Right kidney (tissue), 1 donor: ENCODE measurements at regions not wholly inside any gene's neighbourhood (a gene's known extent, or its start where the extent isn't known, plus 50 kb on each side); places are given as distances from the start of the nearest gene placed in this dataset.
"Not testable (repeated sequence)": the region's sequence is repeated elsewhere in the genome, so short reads cannot be mapped to it uniquely, and the experiment has no call there.

Source experiments
- DNase-seq: peaks from one replicate; pipeline ENCODE4 v3.0.0-alpha.2; 2016

- DNase-seq, result no peak
These were observed 91.9 kb upstream of the SLC24A3 start for GRCh38 chr20:19120569-19120968.

GRCh38 chr20:19121463-19121862 is 91.0 kb upstream of the SLC24A3 start:
- DNase-seq, result no peak

GRCh38 chr20:19121916-19122315 is 90.5 kb upstream of the SLC24A3 start:
- DNase-seq, result no peak

GRCh38 chr20:19122395-19122794 is 90.0 kb upstream of the SLC24A3 start:
- no peak for DNase-seq

- DNase-seq, result no peak
These were observed 86.9 kb upstream of the SLC24A3 start for GRCh38 chr20:19125508-19125907.

GRCh38 chr20:19129306-19129705 is 83.1 kb upstream of the SLC24A3 start:
- DNase-seq, result no peak

GRCh38 chr20:19129976-19130612 is 82.3 kb upstream of the SLC24A3 start:
- DNase-seq, result no peak

- DNase-seq, result no peak
These were observed 81.8 kb upstream of the SLC24A3 start for GRCh38 chr20:19130613-19130984.

GRCh38 chr20:19137641-19138040 is 74.8 kb upstream of the SLC24A3 start:
- DNase-seq, result no peak

GRCh38 chr20:19138758-19139157 is 73.7 kb upstream of the SLC24A3 start:
- no peak for DNase-seq

- DNase-seq, result not testable (repeated sequence)
These were observed 72.9 kb upstream of the SLC24A3 start for GRCh38 chr20:19139584-19139983.

- no peak for DNase-seq
These were observed 70.4 kb upstream of the SLC24A3 start for GRCh38 chr20:19141998-19142397.

GRCh38 chr20:19143890-19144289 is 68.6 kb upstream of the SLC24A3 start:
- DNase-seq, result no peak

GRCh38 chr20:19161336-19161735 is 51.1 kb upstream of the SLC24A3 start:
- DNase-seq, result no peak
